GM19452 (cell line): ENCODE measurements at regions not wholly inside any gene's neighbourhood (a gene's known extent, or its start where the extent isn't known, plus 50 kb on each side); places are given as distances from the start of the nearest gene placed in this dataset.
A peak's percentile ranks its signal among the peaks of the same experiment; 100 is the strongest.

Experiments used
- ATAC-seq: cut with Tn5 transposase; IDR thresholded peaks from one replicate; pipeline ENCODE4 v1.9.1; 2021; ENCODE audit not compliant: unreplicated experiment

DNA sequence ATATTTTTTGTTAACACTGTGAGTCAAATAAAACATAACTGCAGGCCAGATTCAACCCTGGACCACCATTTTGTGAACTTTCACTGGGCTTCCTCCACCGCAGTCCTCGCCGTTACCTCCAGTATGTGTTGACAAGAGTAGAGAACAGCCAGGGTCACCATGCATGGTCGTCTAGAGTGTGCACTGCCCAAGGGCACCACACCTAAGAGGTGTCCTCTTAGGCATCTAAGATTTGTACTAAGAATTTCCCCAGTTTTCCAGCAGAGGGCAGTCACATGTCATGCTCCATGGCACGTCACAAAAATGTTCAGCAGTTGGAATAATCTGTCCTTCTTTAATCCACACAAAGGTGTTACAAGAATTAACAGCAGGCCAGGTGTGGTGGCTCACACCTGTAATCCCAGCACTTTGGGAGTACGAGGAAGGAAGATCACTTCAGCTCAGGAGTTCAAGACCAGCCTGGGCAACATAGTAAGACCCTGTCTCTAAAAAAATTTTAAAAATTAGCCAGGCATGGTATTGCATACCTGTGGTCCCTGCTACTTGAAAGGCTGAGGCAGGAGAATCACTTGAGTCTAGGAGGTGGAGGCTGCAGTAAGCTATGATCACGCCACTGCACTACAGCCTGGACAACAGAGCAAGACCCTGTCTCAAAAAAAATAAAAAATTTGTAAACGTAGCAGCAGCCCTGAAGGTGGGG is 71.2 kb upstream of the FOXK1 start:
- ATAC-seq: peak; percentile 73

DNA sequence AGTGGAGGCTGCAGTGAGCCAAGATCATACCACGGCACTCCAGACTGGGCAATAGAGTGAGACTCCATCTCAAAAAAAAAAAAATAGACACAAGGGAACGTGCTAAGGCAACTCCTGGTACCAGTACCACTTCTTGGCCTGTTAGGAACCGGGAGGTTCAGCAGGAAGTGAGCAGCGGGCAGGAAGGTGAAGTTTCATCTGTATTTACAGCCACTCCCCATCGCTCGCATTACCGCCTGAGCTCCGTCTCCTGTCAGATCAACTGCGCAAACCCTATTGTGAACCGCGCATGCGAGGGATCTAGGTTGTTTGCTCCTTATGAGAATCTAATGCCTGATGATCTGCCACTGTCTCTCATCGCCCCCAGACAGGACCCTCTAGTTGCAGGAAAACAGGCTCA is 69.9 kb upstream of the FOXK1 start:
- no peak for ATAC-seq

DNA sequence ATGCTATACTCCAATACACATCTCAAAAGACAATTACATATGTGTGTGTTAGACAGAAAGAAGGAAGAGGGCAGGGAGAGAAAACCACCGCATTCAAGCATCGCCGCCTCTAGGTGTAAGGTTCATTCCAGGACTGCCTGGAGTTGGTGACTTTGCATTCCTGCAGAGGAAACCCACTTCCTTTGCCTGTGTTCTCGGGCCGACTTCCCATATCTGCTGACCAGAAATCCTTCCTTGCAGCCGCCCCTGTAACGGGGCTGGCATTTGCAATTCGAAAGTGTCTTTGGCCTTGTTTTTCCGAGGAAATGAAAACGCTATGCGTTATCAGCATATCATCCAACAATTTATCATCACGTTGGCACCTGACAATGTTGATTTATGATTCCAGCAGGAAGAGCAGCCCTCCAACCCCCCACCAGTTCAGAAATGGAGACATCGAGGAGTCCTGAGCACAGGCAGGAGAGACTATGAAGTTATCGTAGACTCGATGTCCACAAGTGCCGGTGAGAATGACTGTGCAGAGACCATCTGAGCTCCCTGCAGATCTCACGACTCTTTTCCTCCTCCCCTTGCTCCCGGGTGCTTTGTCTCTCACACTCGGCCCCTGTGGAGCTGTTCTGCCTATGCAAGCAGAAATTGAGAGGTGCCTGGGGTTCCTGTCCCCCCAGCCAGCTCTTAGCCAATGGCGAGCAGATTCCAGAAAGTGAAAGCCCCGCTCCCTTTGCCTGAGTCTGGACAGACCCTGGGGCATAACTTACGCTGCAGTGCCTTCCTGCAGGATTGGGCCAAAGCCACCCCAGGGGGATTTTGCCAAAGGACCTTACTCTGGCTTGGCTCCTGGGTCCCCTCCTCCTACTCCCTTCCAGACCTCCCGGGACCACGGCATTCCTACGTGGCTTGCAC is 68.9 kb upstream of the FOXK1 start:
- ATAC-seq: no peak

GRCh38 chr7:4613846-4614548 is 68.1 kb upstream of the FOXK1 start:
- ATAC-seq: no peak

DNA sequence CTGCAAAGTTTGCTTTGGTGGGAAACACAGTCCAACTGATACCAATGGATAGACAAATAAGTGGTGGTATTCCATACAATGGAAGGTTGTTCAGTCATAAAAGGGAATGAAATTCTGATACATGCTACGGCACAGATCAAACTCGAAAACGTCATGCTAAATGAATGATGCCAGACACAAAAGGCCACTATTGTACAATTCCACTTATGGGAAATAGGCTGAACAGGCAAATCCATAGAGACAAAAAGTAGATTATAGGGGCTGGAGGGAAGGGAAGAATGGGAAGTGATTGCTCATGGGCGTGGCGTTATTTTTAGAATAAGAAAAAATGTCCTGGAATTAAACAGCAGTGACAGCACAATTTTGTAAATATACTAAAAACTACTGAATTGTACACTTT is 66.0 kb upstream of the FOXK1 start:
- ATAC-seq: no peak

- ATAC-seq: no peak
These were observed 60.7 kb upstream of the FOXK1 start for GRCh38 chr7:4621396-4621795.

DNA sequence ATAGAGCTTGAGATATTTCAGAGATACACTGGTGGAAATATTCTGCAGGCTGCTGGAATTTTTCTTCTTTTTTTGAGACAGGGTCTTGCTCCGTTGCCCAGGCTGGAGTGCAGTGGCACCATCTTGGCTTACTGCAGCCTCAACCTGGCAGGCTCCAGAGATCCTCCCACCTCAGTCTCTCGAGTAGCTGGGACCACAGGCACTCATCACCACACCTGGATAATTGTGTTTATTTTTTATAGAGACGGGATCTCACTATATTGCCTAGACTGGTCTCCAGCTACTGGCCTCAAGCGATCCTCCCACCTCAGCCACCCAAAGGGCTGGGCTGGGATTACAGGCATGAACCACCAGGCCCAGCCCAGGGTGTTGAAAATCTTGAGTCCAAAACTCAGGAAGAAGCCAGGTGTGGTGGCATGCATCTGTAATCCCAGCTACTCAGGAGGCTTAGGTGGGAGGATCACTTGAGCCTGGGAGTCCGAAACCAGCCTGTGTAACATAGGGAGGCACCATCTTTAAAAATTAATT is 55.7 kb upstream of the FOXK1 start:
- no peak for ATAC-seq

GRCh38 chr7:4629287-4629895 is 52.7 kb upstream of the FOXK1 start:
- no peak for ATAC-seq

DNA sequence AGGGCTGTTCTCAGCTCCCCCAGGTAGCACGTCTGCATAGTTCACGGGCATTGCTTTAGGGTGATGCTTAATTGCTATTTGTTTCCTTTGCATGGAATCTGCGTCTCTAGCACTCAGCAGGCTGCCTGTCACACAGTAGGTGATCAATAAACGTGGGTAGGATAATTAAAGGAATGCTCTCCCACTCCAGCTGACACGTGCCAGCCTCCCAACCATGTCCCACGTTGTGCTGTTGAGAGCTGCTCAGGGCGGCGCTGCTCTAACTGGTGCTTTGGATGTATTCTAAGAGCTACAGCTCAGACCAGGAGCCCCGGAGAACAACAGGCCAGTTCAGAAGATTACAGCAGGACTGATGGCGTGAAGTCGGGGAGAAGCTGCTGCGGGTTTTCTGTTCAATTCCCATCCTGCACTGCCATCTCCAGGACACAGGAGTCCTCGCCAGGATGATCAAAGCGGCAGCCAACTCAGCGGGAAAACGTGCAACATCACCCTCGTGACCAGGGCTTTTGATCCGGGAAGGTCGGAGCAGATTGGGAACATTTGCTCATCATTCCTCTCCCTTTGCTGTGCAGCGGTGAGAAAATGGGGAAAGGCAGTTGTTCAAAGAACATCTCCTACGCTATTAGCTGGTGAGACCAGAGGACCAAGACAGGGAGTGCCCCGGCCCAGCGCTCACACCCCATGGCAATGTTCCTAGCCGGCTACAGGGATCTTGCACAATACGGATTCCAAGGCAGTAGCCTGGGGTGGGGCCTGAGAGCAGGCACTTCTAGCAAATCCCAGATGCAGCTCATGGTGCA is 50.5 kb upstream of the FOXK1 start:
- ATAC-seq: no peak
